A549 (cell line): ENCODE measurements at regions not wholly inside any gene's neighbourhood (a gene's known extent, or its start where the extent isn't known, plus 50 kb on each side); places are given as distances from the start of the nearest gene placed in this dataset.

Experiments
- ATAC-seq, 2 experiments: fragments of 200-7000 bp in 1 of 2; fragments of >200 bp in 1 of 2; cut with Nextera tagmentation in 1 of 2; cut with Tn5 transposase in 1 of 2; 3 replicates each; pipeline versions ENCODE4 v1.8.0 to v1.9.1; 2018 to 2020; ENCODE audit warnings: mild to moderate bottlenecking in 1 of 2, moderate library complexity in 1 of 2
- CTCF ChIA-PET: fragments of 300-600 bp; sonication (Branson Sonifier 250); formaldehyde crosslinking; extraction: SDS; loops from one replicate; lab custom pipeline; 2021; ENCODE audit warnings: antibody characterized with exemption, inconsistent platforms; lab: Yijun Ruan, JAX
- POLR2A ChIA-PET: fragments of 350-600 bp; formaldehyde crosslinking; extraction: SDS; loops from one replicate; lab custom pipeline; 2021; ENCODE audit warnings: antibody characterized with exemption, inconsistent platforms; lab: Yijun Ruan, JAX
- DNase-seq, 2 experiments: peaks; one replicate each; pipeline versions ENCODE4 v3.0.0 to v3.0.0-alpha.2; 2011 to 2016; ENCODE audit warnings: low read depth in 1 of 2, low spot score in 1 of 2
- FAIRE-seq: peaks from 2 replicates; lab custom pipeline; 2011; peaks lifted over from hg19 to GRCh38; lab: Jason Lieb, UNC
- H3K27ac ChIP-seq, 2 experiments: fragments of >200 bp; sonication (Bioruptor Twin); formaldehyde crosslinking; 3 replicates each; pipeline ENCODE4 v1.5.1; 2016 to 2017
- H3K4me1 ChIP-seq: fragments of >200 bp; sonication (Bioruptor Twin); formaldehyde crosslinking; 3 replicates; pipeline ENCODE4 v1.6.1; 2016
- H3K4me2 ChIP-seq: fragments of >200 bp; sonication (Bioruptor Twin); formaldehyde crosslinking; 3 replicates; pipeline ENCODE4 v1.6.1; 2016
- H3K4me3 ChIP-seq: fragments of >200 bp; sonication (Bioruptor Twin); formaldehyde crosslinking; 3 replicates; pipeline ENCODE4 v1.5.1; 2016
- H3K9me3 ChIP-seq: fragments of >200 bp; sonication (Bioruptor Twin); formaldehyde crosslinking; 3 replicates; pipeline ENCODE4 v1.6.1; 2016
- CEBPB ChIP-seq, 2 experiments: fragments of >200 bp in 1 of 2; sonication (Bioruptor Twin) in 1 of 2; formaldehyde crosslinking in 1 of 2; IDR thresholded peaks; 2 replicates each; pipeline ENCODE4 v1.6.1; 2012 to 2016
- EHF ChIP-seq: fragments of 250-450 bp; sonication (Bioruptor Pico); IDR thresholded peaks from 2 replicates; pipeline ENCODE4 v1.5.0; 2020; ENCODE audit warnings: mild to moderate bottlenecking
- EHMT2 ChIP-seq: fragments of 200-600 bp; sonication (generic); IDR thresholded peaks from 2 replicates; pipeline ENCODE4 v1.6.1; 2016; ENCODE audit warnings: antibody characterized with exemption, low read depth, mild to moderate bottlenecking, moderate library complexity
- ELK1 ChIP-seq: fragments of 150-350 bp; IDR thresholded peaks from 2 replicates; pipeline ENCODE4 v1.6.1; 2014; ENCODE audit warnings: low read depth, mild to moderate bottlenecking, low read length
- FOSB ChIP-seq: fragments of 250-450 bp; sonication (Bioruptor Pico); IDR thresholded peaks from 2 replicates; pipeline ENCODE4 v1.5.0; 2020; ENCODE audit warnings: mild to moderate bottlenecking, moderate library complexity
- FOSL2 ChIP-seq, 2 experiments: fragments of 450-650 bp in 1 of 2; fragments of >200 bp in 1 of 2; sonication (Bioruptor Twin) in 1 of 2; formaldehyde crosslinking; IDR thresholded peaks; 2 replicates each; pipeline versions ENCODE4 v1.5.0 to v1.6.1; 2016 to 2020; ENCODE audit warnings: mild to moderate bottlenecking in 1 of 2, moderate library complexity in 1 of 2
- GATA3 ChIP-seq: IDR thresholded peaks from 2 replicates; pipeline ENCODE4 v1.6.1; 2012; ENCODE audit warnings: borderline replicate concordance
- HOXA7 ChIP-seq: fragments of 250-450 bp; sonication (Bioruptor Pico); IDR thresholded peaks from 2 replicates; pipeline ENCODE4 v1.5.0; 2020; ENCODE audit warnings: mild to moderate bottlenecking, moderate library complexity
- JUN ChIP-seq, 2 experiments: fragments of >200 bp; sonication (Bioruptor Twin); formaldehyde crosslinking; IDR thresholded peaks; 2 replicates in 1 of 2; 3 replicates in 1 of 2; pipeline ENCODE4 v1.6.1; 2016 to 2017
- NPAS2 ChIP-seq: fragments of 250-450 bp; sonication (Bioruptor Pico); IDR thresholded peaks from 2 replicates; pipeline ENCODE4 v1.8.0; 2022; ENCODE audit warnings: mild to moderate bottlenecking, moderate library complexity, borderline replicate concordance
- PBX3 ChIP-seq: IDR thresholded peaks from 2 replicates; pipeline ENCODE4 v1.6.1; 2012
- RNF2 ChIP-seq: fragments of 200-600 bp; sonication (generic); IDR thresholded peaks from 2 replicates; pipeline ENCODE4 v1.6.1; 2016; ENCODE audit warnings: low read depth, mild to moderate bottlenecking, antibody characterized with exemption, moderate library complexity, borderline replicate concordance
- USF2 ChIP-seq: fragments of 450-650 bp; IDR thresholded peaks from 2 replicates; pipeline ENCODE4 v1.6.1; 2014; ENCODE audit warnings: antibody characterized with exemption
- ZC3H11A ChIP-seq: fragments of 450-650 bp; IDR thresholded peaks from 2 replicates; pipeline ENCODE4 v1.6.1; 2014; ENCODE audit warnings: antibody characterized with exemption, mild to moderate bottlenecking
- ZFP36 ChIP-seq: fragments of 450-650 bp; IDR thresholded peaks from 2 replicates; pipeline ENCODE4 v1.6.1; 2014; ENCODE audit warnings: borderline replicate concordance; ENCODE audit not compliant: partially characterized antibody
- ZNF302 ChIP-seq: fragments of 250-450 bp; sonication (Bioruptor Pico); IDR thresholded peaks from 2 replicates; pipeline ENCODE4 v1.9.0; 2021; ENCODE audit warnings: inconsistent platforms, mild to moderate bottlenecking, moderate library complexity
- WGBS: methylation state at CpG from one replicate; pipeline ENCODE4 v1.1.6; 2017; ENCODE audit errors: missing lambda C conversion rate; 5-methylcytosine and 5-hydroxymethylcytosine counted together
- TF ChIP-seq, protein P1 (sequence below): IDR thresholded peaks from 2 replicates; pipeline ENCODE4 v1.6.1; 2012; ENCODE audit warnings: low read depth, borderline replicate concordance

DNA sequence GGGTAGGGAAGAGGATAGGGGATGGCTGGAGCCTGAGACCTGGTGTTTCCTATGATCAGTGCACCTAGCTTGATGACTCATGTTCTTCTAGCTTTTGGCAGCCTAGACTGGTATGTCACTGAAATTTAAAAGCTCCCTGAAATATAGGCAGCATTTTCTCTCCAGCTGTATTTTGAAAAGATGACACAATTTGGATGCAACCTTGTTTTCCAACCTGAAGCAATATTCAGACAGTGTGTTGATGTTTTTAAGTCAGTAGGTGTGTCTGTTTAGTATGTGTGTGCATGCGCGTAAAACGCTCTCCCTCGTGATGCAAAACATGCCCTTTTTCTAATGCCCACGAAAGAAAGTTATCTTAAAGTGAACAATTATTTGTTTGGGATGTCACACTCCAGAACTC lies 58.5 kb downstream of the RPL22L1 start:
- ChIA-PET POLR2A (interaction anchor here (0.9 kb wide), 1 partner anchor 398 kb away, joined by 3 read pairs; no protein-coding TSS in a partner anchor), CTCF (interaction anchor here (0.6 to 9.4 kb wide), 58 partner anchors 9 to 764 kb away, joined by 3 to 277 read pairs (median 5); partner anchors contain the start of genes CLDN11 and RPL22L1)
- Histone ChIP-seq H3K27ac (0 out of 6 replicates have a peak overlapping the region, but pooled peaks of 1 of the 2 experiments have one; percentile 21), H3K4me3 (no peak overlapping the region), H3K4me1 (peaks cover 6% of the 10 kb centered on the region), H3K9me3 (no peaks in the 10 kb centered on the region), H3K4me2 (no peak overlapping the region)
- ATAC-seq, result 0 out of 6 replicates have a peak, but pooled peaks of 1 of the 2 experiments have one; percentile 18
- no peak for DNase-seq
- TF ChIP-seq PBX3 (no peak), ZFP36 (no peak), NPAS2 (no peak), ELK1 (no peak), FOSL2 (IDR thresholded peaks at IDR 0.05) (no peak), FOSL2 (CRISPR knock-in tag; IDR thresholded peaks at IDR 0.05) (peak; percentile 42; the same call in 1 of the 2 replicates)
- no peak for FAIRE-seq
- WGBS, result 63% methylated on average over 5 of the region's 5 CpGs

- FAIRE-seq, result no peak
- CTCF ChIA-PET, result interaction anchor here (0.6 to 9.4 kb wide), 48 partner anchors 10 to 535 kb away, joined by 3 to 277 read pairs (median 4); partner anchors contain the start of gene CLDN11
- H3K27ac ChIP-seq, result no peak overlapping the region
Observed at GRCh38 chr3:170809975-170810357, 60.0 kb downstream of the RPL22L1 start.

More at GRCh38 chr3:170809975-170810357, 60.0 kb downstream of the RPL22L1 start:
- Histone ChIP-seq H3K4me2 (0 out of 3 replicates have a peak overlapping the region, but pooled peaks have one; percentile 31), H3K4me1 (peaks cover 6% of the 10 kb centered on the region), H3K4me3 (no peak overlapping the region), H3K9me3 (no peaks in the 10 kb centered on the region)
- TF ChIP-seq EHMT2 (no peak), HOXA7 (CRISPR knock-in tag) (no peak), GATA3 (no peak), USF2 (no peak), ZNF302 (no peak), FOSB (CRISPR knock-in tag) (no peak), CEBPB (IDR thresholded peaks at IDR 0.05) (no peak), ZC3H11A (no peak), ELK1 (no peak), RNF2 (no peak), EHF (CRISPR knock-in tag) (no peak), JUN (IDR thresholded peaks at IDR 0.05) (no peak)
- TF ChIP-seq, protein P1, sequence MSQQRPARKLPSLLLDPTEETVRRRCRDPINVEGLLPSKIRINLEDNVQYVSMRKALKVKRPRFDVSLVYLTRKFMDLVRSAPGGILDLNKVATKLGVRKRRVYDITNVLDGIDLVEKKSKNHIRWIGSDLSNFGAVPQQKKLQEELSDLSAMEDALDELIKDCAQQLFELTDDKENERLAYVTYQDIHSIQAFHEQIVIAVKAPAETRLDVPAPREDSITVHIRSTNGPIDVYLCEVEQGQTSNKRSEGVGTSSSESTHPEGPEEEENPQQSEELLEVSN, result no peak
- ATAC-seq, result no peak
- WGBS, result 6% methylated on average over 1 of the region's 1 CpG
- POLR2A ChIA-PET, result no interaction called here
- DNase-seq, result no peak
